ENCODE measurements at regions not wholly inside any gene's neighbourhood (a gene's known extent, or its start where the extent isn't known, plus 50 kb on each side); places are given as distances from the start of the nearest gene placed in this dataset.
A peak's percentile ranks its signal among the peaks of the same experiment; 100 is the strongest.

DNA sequence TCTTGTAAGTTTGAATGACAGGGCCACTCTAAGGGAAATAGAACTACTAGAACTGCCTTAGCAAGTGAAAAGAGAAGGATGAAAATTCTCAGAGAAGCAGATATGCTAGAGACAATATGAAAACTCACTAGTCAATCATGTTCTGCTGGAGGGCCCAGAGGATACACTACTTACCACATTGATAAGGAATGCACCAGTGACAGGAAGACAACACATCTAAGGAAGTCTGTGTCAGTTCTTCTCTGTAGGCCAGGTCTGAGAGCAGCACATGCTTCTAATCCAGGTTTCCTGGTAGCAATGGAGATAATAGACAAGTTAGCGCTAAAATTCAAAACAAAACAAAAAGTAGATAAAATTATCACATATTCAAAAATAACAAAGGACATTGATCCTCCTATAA is 235.2 kb upstream of the AKR1E2 start:
- DNase-seq (ENCODE audit: low spot score): no peak
- FAIRE-seq: no peak

- FAIRE-seq (no peak), DNase-seq (ENCODE audit: low spot score) (no peak)
Measured at GRCh38 chr10:4588824-4589223, 237.2 kb upstream of the AKR1E2 start.

GRCh38 chr10:4587466-4587865 is 238.5 kb upstream of the AKR1E2 start:
- no peak for FAIRE-seq

DNA sequence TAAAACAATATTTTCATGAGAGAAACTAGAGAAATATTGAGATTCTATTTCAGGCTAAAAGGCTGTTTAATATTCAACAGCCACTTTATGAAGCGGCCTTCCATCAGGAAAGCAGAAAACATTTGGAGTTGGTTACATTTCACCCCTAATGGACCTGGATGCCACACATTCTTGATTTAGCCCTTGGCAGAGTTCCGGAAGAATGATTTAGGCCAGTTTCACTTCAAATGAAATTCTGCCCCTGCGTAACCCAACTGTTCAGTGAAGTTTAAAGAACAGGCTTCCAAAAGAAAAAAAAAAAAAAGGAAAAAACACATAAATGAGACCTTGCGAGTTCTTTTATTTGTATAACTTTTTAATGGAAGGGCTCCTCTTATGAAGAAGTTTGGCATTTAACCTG is 239.2 kb upstream of the AKR1E2 start:
- FAIRE-seq (no peak), DNase-seq (ENCODE audit: low spot score) (no peak)

More at GRCh38 chr10:4587466-4587865, 238.5 kb upstream of the AKR1E2 start:
- DNase-seq (ENCODE audit: low spot score): no peak

GRCh38 chr10:4581929-4582328 is 244.1 kb upstream of the AKR1E2 start:
- DNase-seq (ENCODE audit: low spot score) (no peak), FAIRE-seq (no peak)

DNA sequence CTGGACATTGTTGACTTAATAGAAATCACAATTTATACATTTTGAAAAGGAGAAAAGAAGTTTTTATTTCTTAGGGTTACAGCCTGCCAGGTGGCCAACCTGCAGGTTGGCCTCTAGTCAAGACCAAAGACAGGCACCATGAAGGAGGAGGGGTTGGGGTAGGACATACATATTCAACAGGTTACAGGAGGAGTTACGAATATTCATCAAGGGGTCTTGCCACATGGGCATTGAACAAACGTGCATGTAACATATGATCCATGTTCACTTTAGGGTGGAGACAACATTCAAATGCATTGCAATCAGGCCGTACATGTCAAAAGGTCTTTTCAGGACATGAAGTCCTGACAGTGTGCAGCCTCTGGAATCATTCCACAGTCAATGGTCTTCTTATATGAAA is 246.2 kb upstream of the AKR1E2 start:
- FAIRE-seq (no peak), DNase-seq (ENCODE audit: low spot score) (no peak)

GRCh38 chr10:4576206-4576605 is 249.8 kb upstream of the AKR1E2 start:
- FAIRE-seq: no peak
- DNase-seq (ENCODE audit: low spot score): no peak

- DNase-seq (ENCODE audit: low spot score): no peak
- no peak for FAIRE-seq
Measured at GRCh38 chr10:4569151-4569550, 256.9 kb upstream of the AKR1E2 start.

- DNase-seq (ENCODE audit: low spot score) (no peak), FAIRE-seq (no peak)
Measured at GRCh38 chr10:4568731-4569130, 257.3 kb upstream of the AKR1E2 start.

DNA sequence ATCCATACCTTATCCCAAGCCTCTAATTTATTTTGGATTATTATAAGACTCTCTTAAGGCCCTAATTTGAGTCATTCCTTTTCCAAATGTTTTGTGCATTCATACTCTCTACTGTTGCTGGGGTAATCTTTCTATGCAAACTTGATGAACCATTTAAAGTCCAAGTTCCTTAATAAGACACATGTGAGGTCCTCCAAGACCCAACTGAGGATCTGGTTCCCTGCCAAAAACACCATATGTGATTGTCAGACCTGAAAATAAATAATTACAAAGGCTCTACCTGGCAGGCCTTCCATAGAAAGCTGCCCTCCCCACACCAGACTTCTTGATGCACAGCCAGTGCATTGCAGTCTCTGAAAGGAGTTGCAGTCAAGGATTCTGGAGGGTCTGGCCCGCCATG is 257.9 kb upstream of the AKR1E2 start:
- FAIRE-seq: no peak
- no peak for DNase-seq (ENCODE audit: low spot score)

DNA sequence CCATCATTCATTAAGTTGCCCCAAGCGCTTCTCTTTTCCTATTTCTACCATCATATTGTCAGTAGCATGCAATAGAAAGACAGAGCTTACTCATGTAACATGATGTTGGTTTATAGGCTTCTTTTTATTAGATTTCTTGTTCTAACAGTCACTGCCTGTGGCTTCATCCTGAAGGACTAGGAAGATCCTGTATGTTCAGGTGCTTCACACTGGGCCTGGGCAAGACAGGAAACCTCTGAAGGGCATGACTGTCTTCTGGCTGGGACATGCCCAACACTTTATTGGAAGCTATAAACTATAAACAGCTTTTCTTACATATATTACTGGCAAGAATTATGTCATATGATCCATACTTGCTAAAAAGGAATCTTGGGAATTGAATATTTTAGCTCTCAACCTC is 258.4 kb upstream of the AKR1E2 start:
- FAIRE-seq: no peak
- DNase-seq (ENCODE audit: low spot score): no peak

DNA sequence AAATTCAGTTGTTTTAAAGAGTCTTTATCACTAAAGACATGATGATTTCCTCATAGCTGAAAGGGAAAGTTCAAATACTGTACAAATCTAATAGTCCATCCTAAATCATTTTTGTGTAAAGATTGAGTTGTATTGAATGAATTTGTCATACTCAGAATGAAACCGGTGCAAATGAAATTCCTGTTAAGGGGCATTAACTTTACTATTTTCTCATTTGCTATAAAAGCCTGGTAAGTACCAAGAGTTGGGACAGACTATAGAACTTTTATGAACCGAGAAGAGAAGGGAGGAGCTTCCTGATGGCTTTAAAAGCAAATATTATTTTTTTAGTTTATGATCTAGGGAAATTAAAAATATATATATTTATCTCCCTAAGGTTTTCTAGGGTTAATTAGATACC is 260.0 kb upstream of the AKR1E2 start:
- DNase-seq (ENCODE audit: low spot score) (no peak), FAIRE-seq (no peak)

GRCh38 chr10:4561296-4561695 is 264.7 kb upstream of the AKR1E2 start:
- no peak for DNase-seq (ENCODE audit: low spot score)
- no peak for FAIRE-seq

DNA sequence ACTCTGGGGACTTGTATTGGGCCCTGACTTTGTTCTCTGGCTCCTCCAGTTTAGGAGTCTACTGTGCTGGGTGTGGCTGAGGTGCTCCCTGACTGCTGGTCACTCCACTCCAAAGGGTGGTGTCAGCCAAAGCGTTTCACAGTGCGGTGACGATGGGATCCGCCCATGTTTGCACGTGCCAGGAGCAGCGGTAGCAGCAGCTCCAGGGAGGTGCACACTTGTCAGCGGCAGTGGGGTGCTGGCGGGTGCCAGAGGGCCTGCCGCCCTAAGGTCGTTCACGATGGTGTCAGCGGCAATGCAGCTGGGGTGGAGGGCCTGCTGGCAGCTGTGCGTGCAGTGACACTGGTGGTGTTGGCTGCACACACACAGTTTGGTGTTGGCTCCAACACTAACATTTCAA is 268.5 kb upstream of the AKR1E2 start:
- no peak for FAIRE-seq
- no peak for DNase-seq (ENCODE audit: low spot score)

- FAIRE-seq (no peak), DNase-seq (ENCODE audit: low spot score) (no peak)
Measured at GRCh38 chr10:4556527-4556926, 269.5 kb upstream of the AKR1E2 start.

- DNase-seq (ENCODE audit: low spot score) (no peak), FAIRE-seq (no peak)
Measured at GRCh38 chr10:4555920-4556319, 270.1 kb upstream of the AKR1E2 start.

- FAIRE-seq: no peak
- no peak for DNase-seq (ENCODE audit: low spot score)
Measured at GRCh38 chr10:4549139-4549653, 276.8 kb upstream of the AKR1E2 start.

GRCh38 chr10:4546931-4547330 is 279.1 kb upstream of the AKR1E2 start:
- FAIRE-seq (no peak), DNase-seq (ENCODE audit: low spot score) (no peak)

GRCh38 chr10:4546500-4546899 is 279.5 kb upstream of the AKR1E2 start:
- DNase-seq (ENCODE audit: low spot score) (peak; percentile 23), FAIRE-seq (no peak)

GRCh38 chr10:4545062-4545461 is 280.9 kb upstream of the AKR1E2 start:
- no peak for FAIRE-seq
- DNase-seq (ENCODE audit: low spot score): no peak

DNA sequence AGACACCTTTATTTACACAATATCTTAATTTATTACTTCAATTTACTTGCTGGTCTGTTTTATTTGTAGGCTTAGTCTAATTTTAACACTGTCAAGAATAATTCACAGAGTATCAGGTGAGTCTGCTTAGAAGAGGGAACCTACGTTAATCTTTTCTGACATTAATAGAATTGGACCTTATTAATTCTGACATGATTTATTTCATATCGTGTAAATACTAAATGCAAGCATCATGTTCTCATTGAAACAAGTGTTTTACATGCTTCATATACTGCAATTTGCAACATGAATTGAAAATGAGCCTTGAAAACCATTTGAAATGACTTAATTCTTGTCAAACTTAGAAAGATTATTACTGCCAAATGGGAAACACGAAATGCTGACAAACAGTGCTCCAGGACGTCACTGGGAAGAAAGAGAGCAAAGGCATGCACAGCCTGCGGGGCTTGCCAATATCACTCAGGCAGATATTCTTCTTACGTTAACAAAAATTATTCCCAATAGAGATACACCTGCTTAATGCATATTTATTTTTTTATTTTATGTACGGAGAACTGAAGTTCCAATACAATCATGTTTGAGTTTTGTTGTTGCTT is 282.0 kb upstream of the AKR1E2 start:
- DNase-seq (ENCODE audit: low spot score) (no peak), FAIRE-seq (no peak)

DNA sequence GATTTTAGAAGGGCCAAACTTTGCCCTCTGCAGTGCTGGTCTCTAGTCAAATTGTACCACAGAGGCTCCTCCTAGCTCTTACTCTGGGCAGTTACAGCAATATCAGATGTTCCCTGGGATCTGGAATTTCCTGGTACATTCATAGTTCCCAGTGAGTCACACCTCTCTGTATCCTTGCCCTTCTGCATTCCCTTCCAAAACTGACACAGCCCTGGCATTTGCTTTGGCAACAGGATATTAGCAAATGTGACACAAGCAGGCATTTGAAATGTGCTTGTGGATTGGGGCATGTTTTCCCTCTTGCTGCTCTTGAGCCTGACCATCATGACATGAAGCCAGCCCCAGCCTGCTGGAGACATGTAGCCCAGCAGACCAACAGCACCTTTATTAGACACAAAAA is 284.7 kb upstream of the AKR1E2 start:
- DNase-seq (ENCODE audit: low spot score): peak; percentile 77
- peak; percentile 76 for FAIRE-seq

DNA sequence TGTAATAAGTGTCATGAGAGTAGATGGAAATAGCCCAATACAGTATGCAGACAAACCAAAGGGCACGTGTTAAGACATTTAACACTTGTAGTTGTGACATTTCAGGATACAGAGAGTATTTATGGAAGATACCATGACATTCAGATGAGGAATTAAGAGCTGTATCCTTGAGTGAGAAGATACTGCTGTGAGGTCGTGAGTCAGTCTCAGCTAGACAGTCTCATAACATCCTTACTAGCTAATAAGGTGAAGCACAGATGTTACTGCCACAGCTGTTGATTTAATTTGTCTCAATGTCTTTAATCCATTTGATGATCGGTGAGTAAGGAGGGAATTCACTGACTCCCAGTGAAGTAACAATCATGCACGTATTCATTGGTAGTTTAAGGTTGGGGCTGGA is 288.0 kb upstream of the AKR1E2 start:
- no peak for DNase-seq (ENCODE audit: low spot score)
- FAIRE-seq: no peak

- DNase-seq (ENCODE audit: low spot score): no peak
- no peak for FAIRE-seq
Measured at GRCh38 chr10:4535521-4535920, 290.5 kb upstream of the AKR1E2 start.
